OCI-LY7 (cell line): ENCODE measurements at regions not wholly inside any gene's neighbourhood (a gene's known extent, or its start where the extent isn't known, plus 50 kb on each side); places are given as distances from the start of the nearest gene placed in this dataset.

Experiments used
- BruUV-seq: library from RNA; stranded (reverse); fragments of 400-500 nt; replicated peaks from 2 replicates; lab custom pipeline; 2021; lab: Mats Ljungman, UMichigan
- CTCF ChIA-PET: fragments of 300-600 bp; sonication (Branson Sonifier 250); formaldehyde crosslinking; loops from one replicate; lab custom pipeline; 2022; ENCODE audit warnings: antibody characterized with exemption; ENCODE audit not compliant: unreplicated experiment; lab: Charles Lee
- POLR2A ChIA-PET: fragments of 300-600 bp; sonication (Branson Sonifier 250); formaldehyde crosslinking; loops from one replicate; lab custom pipeline; 2022; ENCODE audit warnings: antibody characterized with exemption; lab: Charles Lee
- DNase-seq: peaks from one replicate; pipeline ENCODE4 v3.0.0-alpha.2; 2015; ENCODE audit warnings: low spot score
- H2AFZ ChIP-seq: fragments of 200-600 bp; sonication (generic), shearing (Covaris generic); 2 replicates; pipeline ENCODE4 v1.6.1; 2014; ENCODE audit warnings: mild to moderate bottlenecking, antibody characterized with exemption, low read length, moderate library complexity
- H3K27ac ChIP-seq: fragments of 200-600 bp; sonication (generic); 2 replicates; pipeline ENCODE4 v1.5.1; 2014; ENCODE audit warnings: mixed run types, low read depth, mild to moderate bottlenecking, moderate library complexity, low read length, inconsistent platforms; ENCODE audit not compliant: poor library complexity, severe bottlenecking
- H3K36me3 ChIP-seq: fragments of 200-600 bp; sonication (generic); 2 replicates; pipeline ENCODE4 v1.6.1; 2014; ENCODE audit warnings: mild to moderate bottlenecking, antibody characterized with exemption, low read length, moderate library complexity, mixed read lengths; ENCODE audit not compliant: insufficient read depth
- H3K4me1 ChIP-seq: fragments of 200-600 bp; sonication (generic); 2 replicates; pipeline ENCODE4 v1.5.1; 2014; ENCODE audit warnings: mild to moderate bottlenecking, low read length; ENCODE audit not compliant: insufficient read depth, poor library complexity, severe bottlenecking
- H3K4me2 ChIP-seq: fragments of 200-600 bp; sonication (generic); 2 replicates; pipeline ENCODE4 v1.6.1; 2014; ENCODE audit warnings: mild to moderate bottlenecking, low read length
- H3K4me3 ChIP-seq: fragments of 200-600 bp; sonication (generic); 2 replicates; pipeline ENCODE4 v1.5.1; 2014; ENCODE audit warnings: mild to moderate bottlenecking, low read depth, low read length; ENCODE audit not compliant: poor library complexity, severe bottlenecking
- H3K79me2 ChIP-seq: fragments of 200-600 bp; sonication (generic); 2 replicates; pipeline ENCODE4 v1.6.1; 2016; ENCODE audit warnings: low read depth, mild to moderate bottlenecking, low read length, moderate library complexity, mixed read lengths; ENCODE audit not compliant: insufficient read depth
- H3K9me2 ChIP-seq: fragments of 200-600 bp; sonication (generic); 2 replicates; pipeline ENCODE4 v1.6.1; 2016; ENCODE audit warnings: mild to moderate bottlenecking, low read length, mixed read lengths; ENCODE audit not compliant: insufficient read depth
- H3K9me3 ChIP-seq: fragments of 200-600 bp; sonication (generic); 2 replicates; pipeline ENCODE4 v1.6.1; 2014; ENCODE audit warnings: mild to moderate bottlenecking, mixed run types, low read length, mixed read lengths
- H4K20me1 ChIP-seq: fragments of 200-600 bp; sonication (generic); 2 replicates; pipeline ENCODE4 v1.6.1; 2014; ENCODE audit warnings: mild to moderate bottlenecking, antibody characterized with exemption, low read length, moderate library complexity, mixed read lengths; ENCODE audit not compliant: insufficient read depth
- CTCF ChIP-seq: fragments of 200-600 bp; sonication (generic); conservative IDR thresholded peaks from 2 replicates; pipeline ENCODE4 v1.5.1; 2014; ENCODE audit warnings: mild to moderate bottlenecking, antibody characterized with exemption, low read length, moderate library complexity, mixed read lengths
- EZH2phosphoT487 ChIP-seq: fragments of 200-600 bp; sonication (generic); IDR thresholded peaks from 2 replicates; pipeline ENCODE4 v1.6.1; 2018; ENCODE audit warnings: low read depth, borderline replicate concordance, mild to moderate bottlenecking, mixed run types, antibody characterized with exemption, low read length, moderate library complexity, mixed read lengths
- intact Hi-C: fragments of 100-400 bp; cut with micrococcal nuclease; formaldehyde crosslinking; loops from one replicate; pipeline ENCODE4 v1.10.0; 2022; ENCODE audit not compliant: unreplicated experiment

- no peak for DNase-seq
- Histone ChIP-seq H3K4me2 (no peak overlapping the region), H3K9me3 (no peaks in the 10 kb centered on the region; the same call in 1 of the 2 replicates), H3K27ac (no peak overlapping the region), H3K79me2 (no peaks in the 10 kb centered on the region), H3K9me2 (no peaks in the 10 kb centered on the region), H4K20me1 (no peaks in the 10 kb centered on the region), H2AFZ (no peak overlapping the region), H3K36me3 (no peaks in the 10 kb centered on the region), H3K4me1 (no peaks in the 10 kb centered on the region), H3K4me3 (no peak overlapping the region)
- ChIA-PET POLR2A (no interaction called here), CTCF (no interaction called here)
- intact Hi-C loops, result no loop called here
- BruUV-seq, result no TSS peak
- no peak for TF ChIP-seq EZH2phosphoT487
These were observed 59.8 kb upstream of the RFX3 start for GRCh38 chr9:3585606-3586005.

DNA sequence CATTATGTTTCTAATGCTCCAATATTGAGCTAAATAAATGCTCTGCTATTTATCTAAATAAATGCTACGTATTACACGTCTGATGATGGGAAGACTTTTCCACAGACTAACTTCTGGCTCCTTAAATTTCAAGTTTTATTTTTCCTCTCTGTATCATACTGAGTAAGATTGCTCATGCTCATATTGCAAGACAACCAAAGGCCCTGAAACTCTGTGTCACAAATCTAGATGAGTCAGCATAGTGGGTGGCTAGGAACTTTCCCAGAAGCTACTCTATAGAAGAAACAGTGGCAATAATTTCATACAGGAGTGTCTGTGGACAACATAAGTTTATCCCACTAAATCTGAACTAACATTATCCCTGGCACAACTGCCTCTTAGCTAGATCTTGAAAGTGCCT is 53.0 kb upstream of the RFX3 start:
- BruUV-seq, result no TSS peak
- DNase-seq, result no peak
- H3K27ac ChIP-seq, result no peak overlapping the region
- H3K79me2 ChIP-seq, result no peaks in the 10 kb centered on the region
- H4K20me1 ChIP-seq, result no peaks in the 10 kb centered on the region
- H3K9me2 ChIP-seq, result no peaks in the 10 kb centered on the region
- no peak overlapping the region for H3K4me3 ChIP-seq
- ChIA-PET POLR2A (interaction anchor here (1.0 kb wide), 1 partner anchor 10 kb away, joined by 4 read pairs; no protein-coding TSS in a partner anchor), CTCF (no interaction called here)
- no peak overlapping the region for H3K4me2 ChIP-seq
- H3K4me1 ChIP-seq, result no peaks in the 10 kb centered on the region
- intact Hi-C loops, result no loop called here
- no peak for TF ChIP-seq CTCF
- no peak for TF ChIP-seq EZH2phosphoT487
- H2AFZ ChIP-seq, result no peak overlapping the region
- no peaks in the 10 kb centered on the region; the same call in 1 of the 2 replicates for H3K9me3 ChIP-seq
- no peaks in the 10 kb centered on the region for H3K36me3 ChIP-seq

GRCh38 chr9:3576328-3576727 is 50.5 kb upstream of the RFX3 start:
- no peaks in the 10 kb centered on the region for H3K79me2 ChIP-seq
- intact Hi-C loops, result no loop called here
- DNase-seq, result no peak
- no peak overlapping the region for H3K4me2 ChIP-seq
- no peaks in the 10 kb centered on the region for H4K20me1 ChIP-seq
- H3K36me3 ChIP-seq, result no peaks in the 10 kb centered on the region
- no TSS peak for BruUV-seq
- no peaks in the 10 kb centered on the region; the same call in 1 of the 2 replicates for H3K9me3 ChIP-seq
- CTCF ChIA-PET, result no interaction called here
- no peak overlapping the region for H3K4me3 ChIP-seq
- TF ChIP-seq CTCF (no peak), EZH2phosphoT487 (no peak)
- H3K4me1 ChIP-seq, result no peaks in the 10 kb centered on the region
- POLR2A ChIA-PET, result interaction anchor here (1.5 kb wide), 1 partner anchor 12 kb away, joined by 4 read pairs; no protein-coding TSS in a partner anchor
- H3K9me2 ChIP-seq, result no peaks in the 10 kb centered on the region
- no peak overlapping the region for H2AFZ ChIP-seq
- no peak overlapping the region for H3K27ac ChIP-seq
